ENCODE measurements at regions not wholly inside any gene's neighbourhood (a gene's known extent, or its start where the extent isn't known, plus 50 kb on each side); places are given as distances from the start of the nearest gene placed in this dataset.

DNA sequence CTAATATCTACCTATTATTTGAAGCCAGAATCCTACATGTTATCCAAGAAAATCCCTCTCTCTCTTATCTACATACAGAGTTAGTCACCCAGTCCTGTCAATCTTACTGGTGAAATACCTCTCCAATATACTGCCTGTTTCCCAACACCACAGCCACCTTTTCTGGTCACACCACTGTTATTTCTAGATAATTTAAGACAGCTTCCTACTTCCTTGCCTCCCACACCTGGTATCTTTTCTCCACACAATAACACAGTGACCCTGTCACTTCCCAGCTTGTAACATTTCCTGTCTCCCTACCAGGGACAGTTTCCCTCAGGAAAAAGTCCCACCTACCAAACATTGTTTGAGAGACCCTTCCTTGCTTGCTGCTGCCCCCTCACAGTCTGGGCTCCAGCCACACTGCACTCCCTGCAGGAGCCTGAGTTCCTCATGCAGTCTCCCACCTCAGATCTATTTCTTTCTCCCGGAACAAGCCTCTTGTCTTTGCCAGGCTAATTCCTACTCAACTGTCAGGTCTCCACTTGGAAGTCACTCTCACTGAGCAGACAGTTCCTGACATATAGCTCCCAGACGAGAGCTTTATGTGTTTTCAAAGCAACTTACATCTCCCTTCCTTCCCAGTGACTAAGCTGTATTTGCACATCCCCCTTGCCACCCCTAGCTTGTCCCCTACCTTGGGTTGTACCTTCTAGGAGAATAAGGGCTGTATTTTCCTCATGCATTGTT, 73.6 kb upstream of the QRFPR start:
- TF ChIP-seq POLR2A (IDR thresholded peaks at IDR 0.05) (no peak), EP300 (IDR thresholded peaks at IDR 0.05) (no peak)
- TF ChIP-seq, protein P1, sequence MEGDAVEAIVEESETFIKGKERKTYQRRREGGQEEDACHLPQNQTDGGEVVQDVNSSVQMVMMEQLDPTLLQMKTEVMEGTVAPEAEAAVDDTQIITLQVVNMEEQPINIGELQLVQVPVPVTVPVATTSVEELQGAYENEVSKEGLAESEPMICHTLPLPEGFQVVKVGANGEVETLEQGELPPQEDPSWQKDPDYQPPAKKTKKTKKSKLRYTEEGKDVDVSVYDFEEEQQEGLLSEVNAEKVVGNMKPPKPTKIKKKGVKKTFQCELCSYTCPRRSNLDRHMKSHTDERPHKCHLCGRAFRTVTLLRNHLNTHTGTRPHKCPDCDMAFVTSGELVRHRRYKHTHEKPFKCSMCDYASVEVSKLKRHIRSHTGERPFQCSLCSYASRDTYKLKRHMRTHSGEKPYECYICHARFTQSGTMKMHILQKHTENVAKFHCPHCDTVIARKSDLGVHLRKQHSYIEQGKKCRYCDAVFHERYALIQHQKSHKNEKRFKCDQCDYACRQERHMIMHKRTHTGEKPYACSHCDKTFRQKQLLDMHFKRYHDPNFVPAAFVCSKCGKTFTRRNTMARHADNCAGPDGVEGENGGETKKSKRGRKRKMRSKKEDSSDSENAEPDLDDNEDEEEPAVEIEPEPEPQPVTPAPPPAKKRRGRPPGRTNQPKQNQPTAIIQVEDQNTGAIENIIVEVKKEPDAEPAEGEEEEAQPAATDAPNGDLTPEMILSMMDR (IDR thresholded peaks at IDR 0.05) = no peak
- no peak for DNase-seq (ENCODE audit: low spot score in 2 of 2)
- no peaks in the 10 kb centered on the region for H3K36me3 ChIP-seq
- H3K27ac ChIP-seq = no peak overlapping the region
- H3K4me1 ChIP-seq = no peaks in the 10 kb centered on the region
- WGBS, 2 donors = 29 to 36% methylated on average over 2 of the region's 2 CpGs
- H3K27me3 ChIP-seq = no peaks in the 10 kb centered on the region
- no peak overlapping the region for H3K4me3 ChIP-seq
- H3K9me3 ChIP-seq = no peaks in the 10 kb centered on the region

DNA sequence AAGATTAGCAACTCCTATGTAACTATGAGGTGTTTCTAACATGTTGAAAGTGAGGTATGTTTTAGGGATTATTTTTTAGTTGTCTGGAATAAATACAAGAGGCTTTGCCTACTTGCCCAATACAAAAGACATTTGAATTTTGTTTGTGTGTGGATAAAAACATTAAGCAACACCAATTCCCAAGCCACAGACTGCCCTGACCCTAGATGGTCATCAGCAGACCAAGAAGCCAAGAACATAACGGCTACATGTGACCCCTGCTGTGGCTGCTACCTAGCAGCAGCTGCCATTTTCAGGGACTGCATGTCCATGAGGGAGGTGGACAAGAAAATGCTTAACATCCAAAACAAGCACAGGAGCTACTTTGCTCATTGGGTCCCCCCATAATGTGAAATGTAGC, 70.5 kb upstream of the QRFPR start:
- Histone ChIP-seq H3K4me1 (no peaks in the 10 kb centered on the region), H3K36me3 (no peaks in the 10 kb centered on the region), H3K27ac (no peak overlapping the region), H3K27me3 (no peaks in the 10 kb centered on the region), H3K4me3 (no peak overlapping the region), H3K9me3 (no peaks in the 10 kb centered on the region)
- DNase-seq (ENCODE audit: low spot score in 2 of 2) = no peak
- TF ChIP-seq, protein P1 (IDR thresholded peaks at IDR 0.05) = no peak
- TF ChIP-seq EP300 (IDR thresholded peaks at IDR 0.05) (no peak), POLR2A (IDR thresholded peaks at IDR 0.05) (no peak)
- 57 to 75% methylated on average over 1 of the region's 1 CpG for WGBS, 2 donors

DNA sequence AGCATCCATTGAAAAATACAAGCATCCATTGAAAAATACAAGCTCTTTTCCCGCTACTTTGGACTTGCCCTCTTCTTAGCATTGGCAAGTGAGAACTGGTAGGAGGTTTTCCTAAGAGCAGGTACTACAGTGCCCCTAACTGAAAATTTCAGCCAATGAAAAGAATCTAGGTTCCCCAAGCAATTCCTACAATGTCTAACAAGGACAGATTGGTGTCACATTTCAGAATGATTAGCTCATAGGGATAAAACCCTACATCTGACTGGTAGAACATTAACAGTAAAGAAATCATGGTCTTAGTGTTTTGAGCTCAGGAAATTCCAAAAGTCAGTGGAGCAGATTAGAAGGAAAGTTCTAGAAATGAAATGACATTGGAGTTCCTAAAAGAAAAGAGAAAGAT, 68.6 kb upstream of the QRFPR start:
- H3K36me3 ChIP-seq = no peaks in the 10 kb centered on the region
- no peak overlapping the region for H3K4me3 ChIP-seq
- no peak for DNase-seq (ENCODE audit: low spot score in 2 of 2)
- no peaks in the 10 kb centered on the region for H3K4me1 ChIP-seq
- peaks cover 0 to 4% (median 0%) of the 10 kb centered on the region in 4 donors for H3K9me3 ChIP-seq
- WGBS, 2 donors = 94 to 100% methylated on average over 1 of the region's 1 CpG
- no peaks in the 10 kb centered on the region for H3K27me3 ChIP-seq
- H3K27ac ChIP-seq = no peak overlapping the region
- TF ChIP-seq, protein P1 (IDR thresholded peaks at IDR 0.05) = no peak
- TF ChIP-seq EP300 (IDR thresholded peaks at IDR 0.05) = no peak
- no peak for TF ChIP-seq POLR2A (IDR thresholded peaks at IDR 0.05)

DNA sequence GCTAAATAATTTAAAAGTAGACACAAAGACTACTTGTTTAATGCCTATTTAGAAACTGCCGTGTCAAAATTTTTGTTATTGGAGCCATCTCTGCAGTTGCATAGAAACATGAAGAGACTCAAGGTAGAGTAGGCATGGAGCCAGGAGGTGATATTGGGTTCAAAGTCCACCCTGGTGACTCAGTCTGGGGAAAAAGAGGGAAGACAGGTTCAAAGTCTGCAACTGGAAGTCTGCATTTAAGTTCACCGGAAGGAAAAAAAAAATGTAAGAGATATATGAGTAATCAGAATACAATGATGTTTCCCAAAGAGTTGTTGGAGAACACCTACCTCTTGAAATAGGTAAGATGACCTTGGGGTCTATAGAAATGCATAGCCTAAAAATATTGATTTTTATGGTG, 67.4 kb upstream of the QRFPR start:
- Histone ChIP-seq H3K4me3 (no peak overlapping the region), H3K27me3 (no peaks in the 10 kb centered on the region), H3K36me3 (no peaks in the 10 kb centered on the region), H3K9me3 (peaks cover 0 to 4% (median 0%) of the 10 kb centered on the region in 4 donors), H3K4me1 (no peaks in the 10 kb centered on the region), H3K27ac (no peak overlapping the region)
- WGBS, 2 donors = 65 to 77% methylated on average over 2 of the region's 2 CpGs
- no peak for DNase-seq (ENCODE audit: low spot score in 2 of 2)
- no peak for TF ChIP-seq EP300 (IDR thresholded peaks at IDR 0.05)
- TF ChIP-seq, protein P1 (IDR thresholded peaks at IDR 0.05) = no peak
- TF ChIP-seq POLR2A (IDR thresholded peaks at IDR 0.05) = no peak

DNA sequence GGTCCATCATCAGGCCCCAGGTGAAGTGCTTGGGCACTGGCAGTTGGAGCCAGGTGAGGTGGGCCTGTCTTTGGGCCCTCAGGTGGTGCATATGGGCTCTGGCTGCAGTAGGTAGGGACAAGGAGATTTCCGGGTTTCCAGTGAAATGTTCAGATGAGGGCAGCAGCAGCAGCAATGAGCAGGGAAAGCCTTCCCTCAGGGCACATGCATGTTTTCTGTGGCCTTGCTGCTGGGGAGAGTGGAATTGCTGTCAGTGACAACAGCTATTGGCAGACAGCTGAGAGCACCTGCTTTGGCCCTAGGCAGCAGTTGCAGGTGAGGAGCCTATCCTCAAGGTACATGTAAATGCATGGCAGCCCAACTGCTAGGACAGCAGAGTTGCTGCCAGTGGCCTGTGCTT, 58.9 kb upstream of the QRFPR start:
- 93 to 100% methylated on average over 1 of the region's 1 CpG for WGBS, 2 donors
- Histone ChIP-seq H3K27ac (no peak overlapping the region), H3K36me3 (no peaks in the 10 kb centered on the region), H3K9me3 (peaks cover 0 to 29% (median 3%) of the 10 kb centered on the region in 4 donors), H3K4me1 (no peaks in the 10 kb centered on the region), H3K27me3 (no peaks in the 10 kb centered on the region), H3K4me3 (no peak overlapping the region)
- no peak for DNase-seq (ENCODE audit: low spot score in 2 of 2)
- TF ChIP-seq EP300 (IDR thresholded peaks at IDR 0.05) = no peak
- TF ChIP-seq POLR2A (IDR thresholded peaks at IDR 0.05) = no peak
- TF ChIP-seq, protein P1 (IDR thresholded peaks at IDR 0.05) = no peak
